ENCODE measurements at regions not wholly inside any gene's neighbourhood (a gene's known extent, or its start where the extent isn't known, plus 50 kb on each side); places are given as distances from the start of the nearest gene placed in this dataset.

GRCh38 chr14:97477353-97477752, 680.2 kb downstream of the VRK1 start:
- no peaks in the 10 kb centered on the region for H3K79me2 ChIP-seq (ENCODE audit: insufficient read depth)
- H3F3A ChIP-seq (replicated peaks; ENCODE audit: insufficient read depth) = no peaks in the 10 kb centered on the region
- no peak overlapping the region for H3K9ac ChIP-seq
- H3K9me2 ChIP-seq = no peaks in the 10 kb centered on the region
- H3K4me1 ChIP-seq (ENCODE audit: control insufficient read depth in 1 of 2, insufficient read depth in 2 of 2, low read depth in 1 of 2, low read length in 1 of 2) = no peaks in the 10 kb centered on the region
- H3K4me2 ChIP-seq = no peak overlapping the region
- POLR2A ChIA-PET = no interaction called here
- H3K4me3 ChIP-seq (ENCODE audit: low read depth in 2 of 2, low read length in 1 of 2) = no peak overlapping the region
- H2AFZ ChIP-seq (ENCODE audit: low read depth) = no peak overlapping the region
- no peak for DNase-seq
- no peaks in the 10 kb centered on the region for H4K20me1 ChIP-seq (ENCODE audit: insufficient read depth)
- H3K36me3 ChIP-seq (replicated peaks in 1 of 2; ENCODE audit: control insufficient read depth in 1 of 2, insufficient read depth in 2 of 2, low read length in 1 of 2) = no peaks in the 10 kb centered on the region
- WGBS (ENCODE audit: low lambda C conversion rate) = 4% methylated on average over 4 of the region's 4 CpGs
- TF ChIP-seq USF1 (IDR thresholded peaks at IDR 0.05; ENCODE audit: borderline replicate concordance, low read depth) (no peak), FOSL2 (IDR thresholded peaks at IDR 0.05; ENCODE audit: borderline replicate concordance, low read depth) (no peak), RXRA (IDR thresholded peaks at IDR 0.05; ENCODE audit: borderline replicate concordance, low read depth) (no peak), TCF12 (IDR thresholded peaks at IDR 0.05) (no peak), EZH2phosphoT487 (IDR thresholded peaks at IDR 0.05; ENCODE audit: borderline replicate concordance, low read depth) (no peak), FOXJ3 (CRISPR knock-in tag; IDR thresholded peaks at IDR 0.05) (no peak), USF2 (IDR thresholded peaks at IDR 0.05; ENCODE audit: borderline replicate concordance, low read depth, low read length) (no peak)
- CTCF ChIA-PET = no interaction called here
- no peaks in the 10 kb centered on the region for H3K9me3 ChIP-seq
- H3K27me3 ChIP-seq (ENCODE audit: insufficient read depth) = no peaks in the 10 kb centered on the region
- H3K27ac ChIP-seq (ENCODE audit: low read depth in 2 of 2, low read length in 1 of 2) = no peak overlapping the region

DNA sequence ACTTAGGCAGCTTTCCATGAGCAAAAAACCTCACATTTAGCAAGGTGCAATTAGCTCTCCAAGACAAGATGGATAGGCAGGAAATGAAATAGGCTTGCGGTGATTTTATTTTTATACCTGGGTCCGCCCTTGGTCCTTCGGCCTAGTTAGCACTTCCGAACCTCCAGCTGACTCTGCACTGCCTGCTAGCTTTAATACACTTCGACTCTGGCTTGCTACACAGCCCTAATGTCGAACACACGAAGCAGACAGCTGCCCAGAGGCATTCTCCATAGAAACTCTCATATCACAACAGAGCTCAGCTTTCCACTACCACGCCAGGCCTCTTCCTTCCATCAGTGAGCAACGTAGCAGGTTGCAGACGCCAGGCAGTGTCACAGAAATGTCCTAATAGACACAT, 688.0 kb downstream of the VRK1 start:
- H3K9ac ChIP-seq = no peak overlapping the region
- no peak overlapping the region for H3K4me2 ChIP-seq
- H3K36me3 ChIP-seq (replicated peaks in 1 of 2; ENCODE audit: control insufficient read depth in 1 of 2, insufficient read depth in 2 of 2, low read length in 1 of 2) = no peaks in the 10 kb centered on the region
- no peaks in the 10 kb centered on the region for H3K9me2 ChIP-seq
- no peak for TF ChIP-seq USF2 (IDR thresholded peaks at IDR 0.05; ENCODE audit: borderline replicate concordance, low read depth, low read length)
- TF ChIP-seq EZH2phosphoT487 (IDR thresholded peaks at IDR 0.05; ENCODE audit: borderline replicate concordance, low read depth) = no peak
- no peaks in the 10 kb centered on the region for H3K4me1 ChIP-seq (ENCODE audit: control insufficient read depth in 1 of 2, insufficient read depth in 2 of 2, low read depth in 1 of 2, low read length in 1 of 2)
- CTCF ChIA-PET = no interaction called here
- no peaks in the 10 kb centered on the region for H3F3A ChIP-seq (replicated peaks; ENCODE audit: insufficient read depth)
- no peak overlapping the region for H3K4me3 ChIP-seq (ENCODE audit: low read depth in 2 of 2, low read length in 1 of 2)
- H4K20me1 ChIP-seq (ENCODE audit: insufficient read depth) = no peaks in the 10 kb centered on the region
- no peaks in the 10 kb centered on the region for H3K27me3 ChIP-seq (ENCODE audit: insufficient read depth)
- H2AFZ ChIP-seq (ENCODE audit: low read depth) = no peak overlapping the region
- H3K79me2 ChIP-seq (ENCODE audit: insufficient read depth) = no peaks in the 10 kb centered on the region
- POLR2A ChIA-PET = no interaction called here
- DNase-seq = no peak
- H3K9me3 ChIP-seq = no peaks in the 10 kb centered on the region
- no peak overlapping the region for H3K27ac ChIP-seq (ENCODE audit: low read depth in 2 of 2, low read length in 1 of 2)
- WGBS (ENCODE audit: low lambda C conversion rate) = 1% methylated on average over 10 of the region's 10 CpGs

DNA sequence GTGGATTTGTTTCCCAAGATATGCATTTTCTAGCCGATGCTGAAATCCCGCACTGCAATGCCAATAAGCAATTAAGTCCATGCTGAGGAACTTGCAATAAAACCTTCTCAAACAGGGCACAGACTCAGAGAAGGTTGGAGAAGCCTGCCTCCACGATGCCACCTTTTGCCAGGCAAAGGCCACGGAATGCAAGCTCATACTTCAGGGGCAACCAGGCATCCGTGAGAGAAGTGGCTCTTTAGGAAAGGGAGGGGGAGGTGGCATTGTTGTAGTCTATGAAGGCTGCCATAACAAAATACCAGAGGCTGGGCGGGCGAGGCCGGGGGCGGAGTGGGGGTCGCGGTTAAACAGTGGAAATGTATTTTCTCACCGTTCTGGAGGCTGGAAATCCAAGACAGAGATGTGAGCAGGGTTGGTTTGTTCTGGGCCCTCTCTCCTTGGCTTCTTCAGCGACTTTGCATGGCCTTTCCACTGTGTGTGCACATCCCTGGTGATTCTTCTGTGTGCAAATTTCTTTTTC, 689.5 kb downstream of the VRK1 start:
- no peaks in the 10 kb centered on the region for H3K9me2 ChIP-seq
- H3K27me3 ChIP-seq (ENCODE audit: insufficient read depth) = no peaks in the 10 kb centered on the region
- H2AFZ ChIP-seq (ENCODE audit: low read depth) = no peak overlapping the region
- H3K9ac ChIP-seq = no peak overlapping the region
- POLR2A ChIA-PET = no interaction called here
- H3F3A ChIP-seq (replicated peaks; ENCODE audit: insufficient read depth) = no peaks in the 10 kb centered on the region
- WGBS (ENCODE audit: low lambda C conversion rate) = 4% methylated on average over 13 of the region's 13 CpGs
- no peak for DNase-seq
- H3K4me2 ChIP-seq = no peak overlapping the region
- no peak overlapping the region for H3K27ac ChIP-seq (ENCODE audit: low read depth in 2 of 2, low read length in 1 of 2)
- no peaks in the 10 kb centered on the region for H3K9me3 ChIP-seq
- H3K79me2 ChIP-seq (ENCODE audit: insufficient read depth) = no peaks in the 10 kb centered on the region
- H4K20me1 ChIP-seq (ENCODE audit: insufficient read depth) = no peaks in the 10 kb centered on the region
- CTCF ChIA-PET = no interaction called here
- no peaks in the 10 kb centered on the region for H3K4me1 ChIP-seq (ENCODE audit: control insufficient read depth in 1 of 2, insufficient read depth in 2 of 2, low read depth in 1 of 2, low read length in 1 of 2)
- H3K36me3 ChIP-seq (replicated peaks in 1 of 2; ENCODE audit: control insufficient read depth in 1 of 2, insufficient read depth in 2 of 2, low read length in 1 of 2) = no peaks in the 10 kb centered on the region
- no peak overlapping the region for H3K4me3 ChIP-seq (ENCODE audit: low read depth in 2 of 2, low read length in 1 of 2)
- TF ChIP-seq EP300 (IDR thresholded peaks at IDR 0.05; ENCODE audit: borderline replicate concordance in 1 of 2, low read depth in 1 of 2, low read length in 1 of 2) = no peak
- no peak for TF ChIP-seq FOSL2 (IDR thresholded peaks at IDR 0.05; ENCODE audit: borderline replicate concordance, low read depth)
- no peak for TF ChIP-seq ELF1 (IDR thresholded peaks at IDR 0.05)
- no peak for TF ChIP-seq CTCF (IDR thresholded peaks at IDR 0.05)
- no peak for TF ChIP-seq EZH2phosphoT487 (IDR thresholded peaks at IDR 0.05; ENCODE audit: borderline replicate concordance, low read depth)
- TF ChIP-seq CHD2 (IDR thresholded peaks at IDR 0.05; ENCODE audit: low read length, partially characterized antibody) = no peak
- TF ChIP-seq GATA2 (CRISPR knock-in tag; IDR thresholded peaks at IDR 0.05) = no peak
- TF ChIP-seq, protein P1, sequence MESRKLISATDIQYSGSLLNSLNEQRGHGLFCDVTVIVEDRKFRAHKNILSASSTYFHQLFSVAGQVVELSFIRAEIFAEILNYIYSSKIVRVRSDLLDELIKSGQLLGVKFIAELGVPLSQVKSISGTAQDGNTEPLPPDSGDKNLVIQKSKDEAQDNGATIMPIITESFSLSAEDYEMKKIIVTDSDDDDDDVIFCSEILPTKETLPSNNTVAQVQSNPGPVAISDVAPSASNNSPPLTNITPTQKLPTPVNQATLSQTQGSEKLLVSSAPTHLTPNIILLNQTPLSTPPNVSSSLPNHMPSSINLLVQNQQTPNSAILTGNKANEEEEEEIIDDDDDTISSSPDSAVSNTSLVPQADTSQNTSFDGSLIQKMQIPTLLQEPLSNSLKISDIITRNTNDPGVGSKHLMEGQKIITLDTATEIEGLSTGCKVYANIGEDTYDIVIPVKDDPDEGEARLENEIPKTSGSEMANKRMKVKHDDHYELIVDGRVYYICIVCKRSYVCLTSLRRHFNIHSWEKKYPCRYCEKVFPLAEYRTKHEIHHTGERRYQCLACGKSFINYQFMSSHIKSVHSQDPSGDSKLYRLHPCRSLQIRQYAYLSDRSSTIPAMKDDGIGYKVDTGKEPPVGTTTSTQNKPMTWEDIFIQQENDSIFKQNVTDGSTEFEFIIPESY (IDR thresholded peaks at IDR 0.05; ENCODE audit: borderline replicate concordance, low read depth) = no peak
- TF ChIP-seq FOXM1 (IDR thresholded peaks at IDR 0.05; ENCODE audit: low read depth) = no peak

Measured in SK-N-SH (cell line).